Spinal cord (tissue), 9 donors: ENCODE measurements at regions not wholly inside any gene's neighbourhood (a gene's known extent, or its start where the extent isn't known, plus 50 kb on each side); places are given as distances from the start of the nearest gene placed in this dataset.

ENCODE experiments used
- DNase-seq, 6 donors: peaks; one replicate each; pipeline versions ENCODE4 v3.0.0 to v3.0.0-alpha.2; 2013 to 2015; ENCODE audit warnings: low spot score in 6 of 6, low read depth in 4 of 6
- H3K27ac ChIP-seq: one replicate; pipeline ENCODE4 v1.5.1; 2013; ENCODE audit warnings: low read depth, low read length, control low read depth
- H3K27me3 ChIP-seq: one replicate; pipeline ENCODE4 v1.6.1; 2013; ENCODE audit warnings: low read length; ENCODE audit not compliant: control insufficient read depth, insufficient read depth
- H3K36me3 ChIP-seq: one replicate; pipeline ENCODE4 v1.6.1; 2013; ENCODE audit warnings: low read length; ENCODE audit not compliant: control insufficient read depth, insufficient read depth
- H3K4me1 ChIP-seq: one replicate; pipeline ENCODE4 v1.6.1; 2013; ENCODE audit warnings: low read length; ENCODE audit not compliant: control insufficient read depth, insufficient read depth
- H3K4me3 ChIP-seq: one replicate; pipeline ENCODE4 v1.5.1; 2013; ENCODE audit warnings: low read depth, low read length, control low read depth
- H3K9me3 ChIP-seq: one replicate; pipeline ENCODE4 v1.6.1; 2013; ENCODE audit warnings: low read length; ENCODE audit not compliant: control insufficient read depth, insufficient read depth
- WGBS: methylation state at CpG from one replicate; pipeline ENCODE4 v1.1.5; 2013; ENCODE audit warnings: missing lambda C conversion rate; ENCODE audit not compliant: insufficient coverage; 5-methylcytosine and 5-hydroxymethylcytosine counted together
- donor health status: healthy.

DNA sequence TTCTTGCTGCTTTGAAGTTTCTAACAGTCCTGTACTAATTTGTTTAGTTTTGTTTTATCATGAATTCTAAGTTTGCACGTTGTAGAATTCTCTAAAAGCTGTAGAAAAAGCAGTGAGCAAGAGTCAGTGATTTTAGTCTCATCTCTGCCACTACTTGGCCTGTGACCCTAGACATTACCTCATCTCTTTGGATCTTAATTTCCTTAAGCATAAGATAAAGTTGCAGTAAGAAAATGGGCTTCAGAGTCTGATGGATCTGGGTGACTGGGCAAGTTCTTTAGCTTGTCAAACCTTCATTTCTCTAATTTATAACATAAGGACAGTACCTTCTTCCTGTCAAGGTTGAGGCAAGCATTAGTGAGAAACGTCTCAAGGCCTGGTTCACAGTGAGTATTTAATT lies 247.9 kb downstream of the DMRT2 start:
- no CpG with 5 or more reads among the region's 2 CpGs for WGBS
- Histone ChIP-seq H3K27me3 (no peaks in the 10 kb centered on the region), H3K4me3 (no peak overlapping the region), H3K27ac (no peak overlapping the region), H3K4me1 (no peaks in the 10 kb centered on the region), H3K36me3 (no peaks in the 10 kb centered on the region), H3K9me3 (no peaks in the 10 kb centered on the region)
- DNase-seq: no peak

DNA sequence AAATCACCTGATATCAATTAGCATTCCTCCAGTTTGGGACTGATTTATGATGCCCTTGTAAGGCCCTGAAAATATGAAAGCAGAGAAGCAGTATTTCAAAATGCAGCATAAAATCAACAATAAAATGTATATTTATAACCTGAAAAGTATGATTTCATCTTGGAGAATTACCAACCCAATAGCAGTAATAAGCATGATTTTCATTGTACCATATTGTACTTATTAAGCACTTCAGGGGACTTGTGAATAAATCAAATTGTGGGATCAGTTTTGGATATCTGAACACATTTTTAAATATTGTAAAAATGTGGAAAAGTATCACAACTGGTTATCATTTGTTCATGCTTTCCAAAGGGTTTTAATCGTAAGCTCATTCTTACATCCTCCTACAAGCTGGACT lies 250.8 kb downstream of the DMRT2 start:
- DNase-seq: no peak
- H3K27ac ChIP-seq: no peak overlapping the region
- no peaks in the 10 kb centered on the region for H3K36me3 ChIP-seq
- H3K4me1 ChIP-seq: no peaks in the 10 kb centered on the region
- no peaks in the 10 kb centered on the region for H3K27me3 ChIP-seq
- H3K4me3 ChIP-seq: no peak overlapping the region
- no CpG with 5 or more reads among the region's 1 CpG for WGBS
- no peaks in the 10 kb centered on the region for H3K9me3 ChIP-seq

DNA sequence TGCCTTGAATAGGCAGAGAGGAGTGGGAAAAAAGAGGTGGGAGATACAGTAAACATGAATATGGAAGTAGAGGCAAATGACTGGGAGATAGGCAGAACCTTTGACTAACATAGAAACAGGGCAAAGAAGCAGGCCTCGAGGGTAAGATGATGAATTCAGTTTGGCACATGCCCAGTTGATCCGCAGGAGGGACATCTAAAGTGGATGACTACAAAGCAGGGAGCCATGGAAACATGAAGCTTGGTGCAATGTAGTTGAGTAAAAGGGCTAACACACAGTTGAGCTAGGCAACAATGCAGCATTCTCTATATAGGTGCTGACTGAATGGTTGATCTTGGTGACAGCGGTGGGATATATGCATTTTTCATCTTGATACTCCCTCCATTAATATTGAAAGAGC lies 253.8 kb downstream of the DMRT2 start:
- Histone ChIP-seq H3K27me3 (no peaks in the 10 kb centered on the region), H3K27ac (no peak overlapping the region), H3K9me3 (no peaks in the 10 kb centered on the region), H3K36me3 (no peaks in the 10 kb centered on the region), H3K4me3 (no peak overlapping the region), H3K4me1 (no peaks in the 10 kb centered on the region)
- WGBS: 35% methylated on average over 2 of the region's 3 CpGs
- DNase-seq: no peak

DNA sequence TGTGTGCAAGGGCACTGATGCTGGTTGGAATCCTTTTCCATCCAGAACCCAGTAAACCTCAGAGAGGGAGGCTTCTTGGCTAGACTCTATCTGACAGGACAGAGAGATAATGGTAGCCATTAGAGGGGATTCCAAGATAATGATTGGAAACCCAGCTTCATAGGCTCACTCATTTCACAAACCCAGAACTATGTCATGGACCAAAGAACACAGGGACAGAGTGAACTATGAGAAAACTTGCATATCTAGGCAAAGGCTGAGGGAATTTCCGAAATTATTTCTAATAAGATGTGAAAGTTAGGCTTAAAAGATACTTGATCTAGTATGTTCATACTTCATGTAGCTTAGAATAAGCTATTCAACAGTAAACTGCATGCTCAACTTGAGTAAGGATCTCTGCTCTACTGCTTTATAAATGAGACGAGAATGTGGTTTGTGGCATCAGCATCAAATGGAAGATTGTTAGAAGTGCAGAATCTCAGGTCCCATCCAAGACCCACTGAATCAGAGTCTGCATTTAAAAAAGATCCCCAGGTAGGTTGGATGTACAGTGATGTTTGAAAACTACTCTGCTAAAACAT lies 261.4 kb downstream of the DMRT2 start:
- H3K4me3 ChIP-seq: no peak overlapping the region
- DNase-seq: no peak
- no peaks in the 10 kb centered on the region for H3K27me3 ChIP-seq
- no peaks in the 10 kb centered on the region for H3K4me1 ChIP-seq
- H3K27ac ChIP-seq: no peak overlapping the region
- no CpG with 5 or more reads among the region's 2 CpGs for WGBS
- no peaks in the 10 kb centered on the region for H3K36me3 ChIP-seq
- H3K9me3 ChIP-seq: no peaks in the 10 kb centered on the region

DNA sequence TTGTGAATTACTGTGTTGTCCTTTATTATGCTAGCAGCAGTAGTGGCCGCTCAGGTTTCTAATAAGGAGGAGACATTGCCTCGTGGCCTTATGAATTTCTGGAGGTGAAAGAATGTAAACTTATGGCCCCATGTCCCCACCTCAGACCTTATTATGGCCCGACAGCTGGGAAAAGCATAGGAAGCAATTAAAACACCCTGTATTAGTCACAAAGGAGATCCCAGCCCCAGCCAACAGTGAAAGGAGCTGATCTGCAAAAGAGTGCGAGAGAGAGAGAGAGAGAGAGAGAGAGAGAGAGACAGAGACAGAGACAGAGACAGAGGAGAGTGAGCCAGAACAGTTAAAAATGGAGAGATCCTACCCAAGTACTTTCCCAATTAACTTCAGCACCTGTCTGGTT lies 269.3 kb downstream of the DMRT2 start:
- H3K36me3 ChIP-seq: no peaks in the 10 kb centered on the region
- no peaks in the 10 kb centered on the region for H3K9me3 ChIP-seq
- no peak overlapping the region for H3K27ac ChIP-seq
- no peaks in the 10 kb centered on the region for H3K27me3 ChIP-seq
- H3K4me1 ChIP-seq: no peaks in the 10 kb centered on the region
- WGBS: 50% methylated on average over 1 of the region's 4 CpGs
- H3K4me3 ChIP-seq: no peak overlapping the region
- DNase-seq: no peak

DNA sequence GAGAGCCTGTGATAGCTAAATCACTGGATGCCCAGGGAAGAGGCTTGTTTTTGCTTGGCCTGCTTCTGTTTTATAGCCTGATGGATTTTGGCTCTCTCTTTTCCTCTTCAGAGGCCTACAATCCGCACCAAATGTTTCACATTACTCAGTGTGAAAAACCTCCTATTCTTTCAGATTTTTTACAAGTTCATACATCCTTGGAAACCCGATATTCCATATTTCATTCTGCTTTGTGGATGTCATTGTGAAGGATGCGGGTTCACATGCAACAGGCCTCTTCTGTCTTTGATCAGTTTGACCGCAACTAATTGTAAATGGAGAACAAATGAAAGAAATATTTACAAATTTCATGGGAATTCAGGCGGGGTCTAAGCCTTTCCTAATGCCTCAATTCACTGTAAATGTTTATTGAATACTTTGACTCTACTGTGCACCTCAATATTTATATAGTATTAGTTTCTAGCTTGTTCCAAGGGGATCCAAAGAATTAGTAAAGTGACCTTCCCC lies 269.9 kb downstream of the DMRT2 start:
- H3K27ac ChIP-seq: no peak overlapping the region

DNA sequence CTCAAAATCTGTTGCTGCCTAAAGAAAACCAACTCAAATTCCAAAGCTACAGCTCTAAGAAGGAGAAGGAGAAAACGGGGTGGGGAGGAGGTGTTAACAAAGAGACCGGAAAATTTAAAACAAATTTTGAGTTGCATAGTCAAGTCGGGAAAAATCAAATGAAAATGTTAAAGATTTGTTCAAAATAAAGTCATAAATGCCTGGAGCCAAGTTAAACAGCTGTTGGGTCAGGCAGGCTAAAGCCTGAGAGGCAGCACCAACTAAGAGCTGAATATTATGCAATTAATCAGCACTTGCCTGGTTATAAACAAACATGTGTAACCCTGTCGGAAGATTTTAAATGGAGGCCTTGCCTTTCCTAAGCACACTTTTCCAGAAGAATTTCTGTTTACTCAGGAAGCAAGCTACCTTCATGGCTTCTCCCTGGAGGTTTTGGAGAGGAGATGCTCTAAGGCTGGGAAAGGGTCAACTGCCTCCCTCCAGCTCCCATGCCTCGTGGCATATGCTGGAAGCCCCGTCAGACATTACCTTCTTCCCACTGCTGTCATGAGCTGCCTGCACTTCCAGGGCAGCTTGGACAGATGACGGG lies 270.5 kb downstream of the DMRT2 start:
- no peaks in the 10 kb centered on the region for H3K9me3 ChIP-seq
- no peak for DNase-seq
- H3K27ac ChIP-seq: no peak overlapping the region
- H3K4me1 ChIP-seq: no peaks in the 10 kb centered on the region
- H3K27me3 ChIP-seq: no peaks in the 10 kb centered on the region
- 54% methylated on average over 4 of the region's 7 CpGs for WGBS
- H3K36me3 ChIP-seq: no peaks in the 10 kb centered on the region
- no peak overlapping the region for H3K4me3 ChIP-seq

More for the DNA sequence above, 269.9 kb downstream of the DMRT2 start:
- no CpG with 5 or more reads among the region's 5 CpGs for WGBS
- H3K4me3 ChIP-seq: no peak overlapping the region
- no peaks in the 10 kb centered on the region for H3K9me3 ChIP-seq
- no peaks in the 10 kb centered on the region for H3K27me3 ChIP-seq
- H3K4me1 ChIP-seq: no peaks in the 10 kb centered on the region
- DNase-seq: peak in 1 of 6 donors; percentile 4
- H3K36me3 ChIP-seq: no peaks in the 10 kb centered on the region

DNA sequence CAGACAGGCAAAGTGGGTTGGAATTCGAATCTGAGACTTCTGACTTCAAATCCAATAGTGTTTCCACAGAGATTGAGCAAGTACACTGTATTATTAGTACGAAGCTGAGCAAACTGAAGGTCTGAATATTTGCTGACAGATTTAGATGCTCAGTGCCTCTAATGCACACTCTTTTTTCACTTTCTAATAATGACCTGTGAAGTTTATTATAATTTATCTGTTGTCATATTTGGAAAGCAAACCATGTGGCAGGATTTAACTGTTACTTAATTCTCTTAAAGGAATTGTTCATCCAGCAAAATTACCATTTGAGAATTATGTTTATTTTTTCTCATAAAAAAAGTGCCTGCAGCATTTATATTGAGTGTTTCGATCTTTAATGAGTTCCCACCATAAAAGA lies 277.3 kb downstream of the DMRT2 start:
- no peak for DNase-seq
- H3K27me3 ChIP-seq: no peaks in the 10 kb centered on the region
- no peaks in the 10 kb centered on the region for H3K4me1 ChIP-seq
- H3K36me3 ChIP-seq: no peaks in the 10 kb centered on the region
- no peak overlapping the region for H3K4me3 ChIP-seq
- no CpG with 5 or more reads among the region's 3 CpGs for WGBS
- H3K9me3 ChIP-seq: no peaks in the 10 kb centered on the region
- H3K27ac ChIP-seq: no peak overlapping the region

DNA sequence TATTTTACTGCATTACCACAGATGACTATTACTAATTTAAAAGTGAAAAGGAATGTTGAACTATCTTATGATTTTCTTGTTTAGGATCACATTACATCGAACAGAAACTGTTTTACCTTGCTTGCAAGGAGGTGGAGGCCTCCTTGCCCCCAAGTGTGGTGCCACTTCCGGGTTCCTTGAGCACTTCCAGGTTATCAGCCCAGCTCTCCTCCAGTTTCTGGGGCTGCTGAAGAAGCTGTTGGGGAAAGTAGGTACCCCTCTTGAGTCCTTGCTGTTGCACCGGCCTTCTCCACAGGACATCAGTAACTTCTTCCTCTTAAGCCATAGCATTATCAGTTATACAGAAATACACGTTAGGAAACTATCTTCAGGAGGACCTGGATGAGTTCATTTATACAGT lies 278.2 kb downstream of the DMRT2 start:
- no peaks in the 10 kb centered on the region for H3K9me3 ChIP-seq
- H3K27ac ChIP-seq: no peak overlapping the region
- H3K27me3 ChIP-seq: no peaks in the 10 kb centered on the region
- no peaks in the 10 kb centered on the region for H3K4me1 ChIP-seq
- DNase-seq: no peak
- no peaks in the 10 kb centered on the region for H3K36me3 ChIP-seq
- WGBS: 80% methylated on average over 4 of the region's 4 CpGs
- H3K4me3 ChIP-seq: no peak overlapping the region

DNA sequence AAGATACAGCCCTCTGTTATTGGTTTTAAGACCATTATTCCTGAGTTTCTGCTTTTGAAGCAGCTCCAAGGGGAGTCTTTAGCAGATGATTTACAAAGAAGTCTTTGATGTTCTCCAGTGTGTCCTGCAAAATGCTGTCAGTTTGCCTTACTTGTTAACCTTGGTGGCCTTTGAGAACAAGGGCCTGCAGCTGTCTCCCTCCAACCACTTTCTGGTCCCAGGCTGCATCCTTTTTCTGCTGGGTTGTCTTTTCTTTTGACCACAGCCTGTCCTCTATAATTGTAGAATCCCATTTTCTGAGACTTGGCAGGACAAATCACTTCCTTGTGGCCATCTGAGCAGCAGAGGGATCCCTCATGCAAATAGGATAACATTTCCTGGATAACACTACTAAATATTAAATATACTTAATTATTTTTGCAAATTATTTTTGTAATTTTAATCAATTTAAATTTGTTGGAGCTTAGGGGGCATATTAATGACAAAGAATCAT lies 281.4 kb downstream of the DMRT2 start:
- Histone ChIP-seq H3K36me3 (no peaks in the 10 kb centered on the region), H3K4me3 (no peak overlapping the region), H3K4me1 (no peaks in the 10 kb centered on the region), H3K27ac (no peak overlapping the region), H3K9me3 (no peaks in the 10 kb centered on the region), H3K27me3 (no peaks in the 10 kb centered on the region)
- DNase-seq: peak in 1 of 6 donors; percentile 8
